GM19372 (cell line): ENCODE measurements at regions not wholly inside any gene's neighbourhood (a gene's known extent, or its start where the extent isn't known, plus 50 kb on each side); places are given as distances from the start of the nearest gene placed in this dataset.

ENCODE experiments used
- ATAC-seq: cut with Tn5 transposase; IDR thresholded peaks from one replicate; pipeline ENCODE4 v1.9.1; 2021; ENCODE audit warnings: mild to moderate bottlenecking, low read depth, moderate library complexity; ENCODE audit not compliant: unreplicated experiment

DNA sequence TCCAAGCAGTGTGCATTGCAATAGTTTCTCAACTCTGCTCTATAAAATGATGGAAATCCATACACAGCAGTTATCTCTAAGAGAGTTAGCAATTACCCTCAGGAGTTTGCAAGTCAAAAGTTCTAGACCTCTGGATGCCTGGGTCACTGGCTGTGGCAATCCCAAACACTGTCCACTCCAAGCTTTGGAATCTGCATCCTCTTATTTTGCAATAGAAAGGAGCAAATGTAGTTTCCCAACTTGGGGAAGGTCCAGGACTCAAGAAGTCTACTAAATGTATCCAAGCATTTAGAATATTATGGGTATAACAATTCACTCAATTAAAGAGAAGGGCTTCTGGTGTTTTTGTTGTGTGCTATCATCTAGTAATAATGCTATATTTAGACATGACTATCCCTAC, 131.3 kb upstream of the NRP1 start:
- ATAC-seq: no peak

DNA sequence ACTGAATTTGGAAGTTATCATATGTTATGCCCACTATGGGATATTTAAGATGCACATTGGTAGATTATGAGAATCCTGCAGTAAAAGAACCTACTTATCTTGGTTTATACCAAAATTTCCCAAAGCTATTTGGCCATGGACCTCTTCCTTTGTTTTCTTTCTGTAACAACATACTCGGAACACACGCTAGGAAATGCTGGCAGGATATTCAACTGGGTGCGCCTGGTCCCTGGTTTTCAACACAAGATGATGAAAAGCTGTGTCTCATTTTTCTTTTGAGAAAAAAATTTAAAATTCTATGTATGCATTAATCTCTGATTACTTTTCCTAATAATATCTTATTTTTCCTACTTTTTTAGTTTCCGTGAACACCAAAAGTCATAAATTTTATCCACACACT, 128.5 kb upstream of the NRP1 start:
- no peak for ATAC-seq

DNA sequence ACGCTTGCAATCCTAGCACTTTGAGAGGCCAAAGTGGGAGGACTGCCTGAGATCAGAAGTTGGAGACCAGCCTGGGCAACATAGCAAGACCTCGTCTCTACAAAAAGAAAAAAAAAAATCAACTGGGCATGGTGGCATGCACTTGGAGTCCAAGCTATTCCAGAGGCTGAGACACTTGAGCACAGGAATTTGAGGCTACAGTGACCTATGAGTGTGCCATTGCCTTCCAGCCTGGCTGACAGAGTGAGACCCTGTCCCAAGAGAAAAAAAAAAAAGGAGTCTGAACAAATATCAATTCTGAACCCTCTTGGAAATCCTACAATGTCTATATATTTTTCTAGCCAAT, 126.8 kb upstream of the NRP1 start:
- no peak for ATAC-seq

DNA sequence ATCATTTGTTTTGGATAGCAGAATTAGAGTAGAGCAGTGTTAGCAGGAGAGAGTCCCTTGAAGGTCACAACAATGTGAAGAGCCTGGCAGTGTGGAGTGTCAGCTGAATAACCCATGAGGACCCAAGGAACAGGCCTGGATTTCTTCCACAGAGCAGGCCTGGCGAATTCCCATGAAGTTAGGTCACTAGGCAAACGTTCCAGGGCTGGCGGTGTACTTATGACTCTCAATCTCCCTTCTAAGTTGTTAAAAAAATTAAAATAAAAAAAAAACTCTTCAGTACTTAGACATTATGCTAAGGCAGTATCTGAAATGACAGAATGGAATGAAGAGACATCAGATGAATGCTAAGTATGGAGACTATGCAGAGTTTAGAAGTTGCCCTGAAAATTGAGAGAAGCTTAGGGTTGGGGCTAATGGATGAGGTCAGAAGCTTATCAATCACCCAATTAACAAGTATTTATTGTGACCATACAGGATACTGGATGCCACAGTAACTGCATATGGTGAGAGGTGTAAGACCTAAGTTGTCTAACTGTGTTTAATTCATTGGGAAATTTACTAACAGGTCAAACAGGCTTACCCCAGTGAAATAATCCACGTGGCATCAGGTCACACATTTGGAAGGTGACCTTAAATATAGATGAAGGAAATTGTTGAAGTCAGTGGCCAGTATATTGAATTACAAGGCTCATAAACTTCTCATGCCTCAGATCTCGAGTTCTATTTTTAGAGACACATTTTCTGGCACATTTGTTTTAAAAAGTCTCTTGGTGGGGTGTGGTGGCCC, 126.2 kb upstream of the NRP1 start:
- no peak for ATAC-seq

DNA sequence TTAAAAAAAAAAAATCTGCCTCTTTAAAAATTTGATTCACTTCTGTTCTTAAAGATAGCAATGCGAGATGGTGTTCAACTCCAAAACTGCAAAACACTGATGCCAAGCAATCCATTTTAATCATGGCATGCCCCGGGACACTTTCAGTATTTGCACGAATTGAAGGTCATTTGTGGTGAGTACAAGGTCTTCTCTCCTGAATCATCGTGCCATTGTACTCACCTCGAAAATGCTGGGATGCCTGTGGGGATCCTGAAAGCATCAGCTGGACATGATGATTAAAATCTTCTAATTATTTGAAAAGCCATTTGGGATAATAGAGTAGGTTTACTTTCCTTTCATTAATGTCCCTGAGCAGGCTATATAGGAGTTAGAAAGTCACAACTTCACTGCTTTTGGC, 125.1 kb upstream of the NRP1 start:
- no peak for ATAC-seq

DNA sequence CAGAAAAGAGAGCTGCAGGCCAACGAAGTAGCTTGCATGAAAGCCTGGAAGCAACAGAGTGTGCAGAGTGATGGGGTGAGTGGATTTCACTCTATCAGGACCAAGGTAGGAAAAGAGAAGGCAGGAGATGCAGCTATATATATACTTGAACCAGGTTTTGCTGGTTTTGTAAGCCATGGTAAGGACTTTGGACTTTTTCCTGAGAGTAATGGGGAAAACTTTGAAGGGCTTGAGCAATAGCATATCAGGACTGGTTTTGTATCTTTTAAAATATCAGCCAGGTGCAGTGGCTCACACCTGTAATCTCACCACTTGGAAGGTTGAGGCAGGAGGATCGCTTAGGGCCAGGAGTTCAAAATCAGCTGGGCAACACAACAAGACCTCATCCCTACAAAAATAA, 120.6 kb upstream of the NRP1 start:
- no peak for ATAC-seq

DNA sequence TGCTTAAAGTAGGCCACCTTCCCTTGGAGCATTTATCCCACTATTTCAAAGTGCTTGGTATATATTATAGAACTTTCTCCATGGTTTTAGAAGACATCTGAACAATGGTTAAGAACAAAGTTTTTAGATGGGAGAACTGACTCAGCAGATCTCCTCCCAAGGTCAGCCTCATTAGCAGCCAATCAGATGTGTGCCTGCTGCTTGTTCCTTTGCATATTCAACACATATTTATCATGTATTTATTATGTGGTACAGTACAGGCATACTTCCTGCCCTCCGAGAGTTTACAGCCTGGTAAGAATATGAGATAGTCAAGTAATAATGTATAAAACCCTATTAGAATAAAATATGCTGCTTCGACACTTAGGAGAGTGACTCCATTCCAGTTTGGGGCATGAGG, 120.1 kb upstream of the NRP1 start:
- no peak for ATAC-seq

DNA sequence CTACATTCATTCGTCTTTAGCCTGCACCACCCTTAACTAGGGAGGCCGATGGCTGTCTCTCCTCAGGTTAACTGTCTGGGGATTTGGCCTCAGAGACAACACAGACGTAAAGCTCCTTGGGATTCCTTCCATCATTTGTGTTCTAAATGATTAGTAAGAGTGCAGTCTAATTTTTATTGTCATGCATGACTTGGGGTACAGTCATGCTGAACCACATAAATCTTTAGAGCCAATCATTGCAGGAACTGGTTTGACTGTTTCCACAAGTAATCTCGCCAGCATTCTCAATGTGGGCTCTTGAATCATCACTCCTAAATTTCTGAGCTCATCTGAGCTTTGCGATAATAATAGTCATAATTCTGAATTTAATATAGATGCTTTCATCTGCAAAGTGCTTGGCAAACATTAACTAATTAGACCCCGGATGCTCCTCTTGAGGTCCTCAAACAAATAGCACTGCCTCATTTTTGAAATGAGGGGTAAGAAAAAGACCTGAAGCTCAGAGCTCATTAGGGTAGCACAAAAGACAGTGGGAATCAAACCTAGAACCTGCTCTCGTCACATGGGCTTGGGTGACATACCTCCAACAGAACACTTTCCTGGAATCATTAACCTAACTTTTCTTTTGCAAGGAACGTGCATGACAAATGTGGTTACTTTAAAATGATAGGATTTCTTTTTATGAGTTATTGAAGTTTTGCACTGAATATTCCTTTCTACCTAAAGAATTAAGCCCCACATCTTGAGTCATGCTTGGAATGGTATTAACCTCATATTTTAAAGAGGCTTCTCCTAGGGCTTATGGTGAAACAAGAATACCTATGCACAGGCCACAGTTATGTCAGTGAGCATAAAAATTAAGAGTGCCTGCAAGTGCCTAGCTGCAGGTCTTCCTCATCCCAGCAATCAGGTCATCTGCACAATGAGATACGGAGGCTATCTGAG, 118.9 kb upstream of the NRP1 start:
- ATAC-seq: no peak

DNA sequence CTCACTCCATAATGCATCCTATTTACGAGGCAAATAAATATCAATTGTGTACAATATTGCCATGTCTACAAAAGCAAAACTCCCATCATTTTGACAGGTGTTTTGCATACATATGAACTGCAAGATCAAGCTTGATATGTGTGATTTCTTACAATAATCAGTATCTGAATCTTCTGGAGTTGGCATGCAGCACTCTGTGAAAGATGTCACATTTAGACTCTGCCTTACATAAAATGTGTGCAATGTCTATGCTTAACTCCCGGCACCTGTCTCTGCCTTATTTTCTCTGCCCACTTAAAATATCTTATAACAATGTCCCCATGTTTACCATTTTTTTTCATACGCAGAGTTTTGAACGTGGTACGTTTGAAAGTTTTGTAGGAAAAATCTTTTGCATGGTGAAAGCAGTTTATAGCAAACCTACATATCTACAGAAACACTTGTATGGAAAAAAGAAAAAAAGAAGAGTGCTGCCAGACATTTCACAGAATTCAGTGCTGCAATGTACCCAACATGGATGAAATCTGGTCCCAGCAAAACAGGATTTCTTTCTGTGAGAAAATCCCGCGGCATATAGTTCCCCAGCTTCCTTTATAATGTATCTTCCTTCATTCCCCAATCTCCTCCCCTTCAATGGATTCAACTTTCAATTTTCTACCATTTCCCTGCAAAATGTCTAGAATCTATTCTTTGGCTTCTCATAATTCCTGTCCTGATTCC, 114.1 kb upstream of the NRP1 start:
- ATAC-seq: no peak

DNA sequence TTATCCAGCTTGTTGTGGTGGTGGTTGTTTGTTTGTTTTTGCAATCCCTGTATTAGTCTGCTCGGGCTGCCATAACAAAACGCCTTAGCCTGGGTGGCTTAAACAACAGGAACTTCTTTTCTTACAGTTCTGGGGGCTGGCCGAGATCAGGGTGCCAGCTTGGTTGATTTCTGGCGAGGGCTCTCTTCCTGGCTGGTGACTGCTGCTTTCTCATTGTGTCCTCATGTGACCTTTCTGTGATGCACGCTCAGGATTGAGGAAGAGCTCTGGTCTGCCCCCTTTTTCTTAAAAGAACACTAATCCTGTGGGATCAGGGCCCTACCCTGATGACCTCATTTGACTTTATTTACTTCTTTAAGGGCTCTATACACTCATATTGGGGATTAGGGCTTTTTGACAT, 107.1 kb upstream of the NRP1 start:
- no peak for ATAC-seq

DNA sequence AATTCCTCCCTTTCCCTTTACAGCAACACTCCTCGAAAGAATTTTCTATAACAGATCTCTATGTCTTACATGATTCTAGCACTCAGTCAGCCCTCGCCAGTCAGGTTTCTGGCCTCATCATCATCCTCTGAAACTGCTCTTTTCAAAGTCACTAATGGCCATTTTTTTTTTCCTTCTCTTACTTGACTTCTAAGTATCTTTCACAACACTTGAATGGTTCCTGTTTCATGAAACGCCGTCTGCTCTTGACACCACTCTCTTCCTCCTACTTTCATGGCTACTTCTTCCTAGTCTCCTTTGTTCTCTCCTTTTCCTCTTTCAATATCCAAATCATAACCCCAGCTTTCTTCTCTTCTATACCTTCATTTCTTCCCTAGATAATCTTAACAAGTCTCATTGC, 100.5 kb upstream of the NRP1 start:
- ATAC-seq: no peak

DNA sequence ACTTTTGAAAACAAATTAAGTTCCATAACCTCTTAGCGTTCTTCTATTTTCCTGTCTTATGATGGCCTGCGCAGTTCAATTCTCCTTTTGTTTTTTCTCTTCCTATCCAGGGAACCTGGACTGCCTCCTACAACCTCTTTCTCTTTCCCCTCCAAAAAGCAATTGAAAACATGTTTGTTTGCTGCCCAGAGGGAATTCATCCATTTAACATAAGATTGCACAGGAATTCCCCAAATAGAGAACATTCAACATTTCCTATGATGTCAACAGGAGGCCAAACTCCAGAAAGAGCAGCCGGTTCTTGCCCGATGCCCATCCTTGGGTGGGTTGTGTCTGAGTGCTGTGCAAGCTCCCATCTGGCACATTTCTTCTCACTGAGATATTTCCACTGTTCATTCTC, 94.2 kb upstream of the NRP1 start:
- ATAC-seq: no peak

DNA sequence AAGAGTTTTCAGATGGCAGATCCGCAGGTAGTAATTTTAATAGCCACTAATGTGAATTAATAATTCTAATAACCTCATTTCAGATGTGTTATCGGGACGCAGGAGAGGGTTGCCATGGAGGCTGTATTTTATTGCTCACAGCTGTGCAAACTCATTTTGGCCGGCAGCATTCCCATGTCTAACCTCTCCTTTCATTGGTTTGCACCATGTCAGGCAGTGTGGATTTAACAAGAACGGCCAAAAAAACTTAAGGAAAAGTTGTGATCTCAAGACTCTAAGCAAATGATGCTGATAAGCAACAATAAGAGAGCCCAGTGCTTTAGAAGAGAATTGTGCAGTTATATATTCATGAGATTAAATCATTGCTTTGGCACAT, 88.7 kb upstream of the NRP1 start:
- ATAC-seq: no peak

DNA sequence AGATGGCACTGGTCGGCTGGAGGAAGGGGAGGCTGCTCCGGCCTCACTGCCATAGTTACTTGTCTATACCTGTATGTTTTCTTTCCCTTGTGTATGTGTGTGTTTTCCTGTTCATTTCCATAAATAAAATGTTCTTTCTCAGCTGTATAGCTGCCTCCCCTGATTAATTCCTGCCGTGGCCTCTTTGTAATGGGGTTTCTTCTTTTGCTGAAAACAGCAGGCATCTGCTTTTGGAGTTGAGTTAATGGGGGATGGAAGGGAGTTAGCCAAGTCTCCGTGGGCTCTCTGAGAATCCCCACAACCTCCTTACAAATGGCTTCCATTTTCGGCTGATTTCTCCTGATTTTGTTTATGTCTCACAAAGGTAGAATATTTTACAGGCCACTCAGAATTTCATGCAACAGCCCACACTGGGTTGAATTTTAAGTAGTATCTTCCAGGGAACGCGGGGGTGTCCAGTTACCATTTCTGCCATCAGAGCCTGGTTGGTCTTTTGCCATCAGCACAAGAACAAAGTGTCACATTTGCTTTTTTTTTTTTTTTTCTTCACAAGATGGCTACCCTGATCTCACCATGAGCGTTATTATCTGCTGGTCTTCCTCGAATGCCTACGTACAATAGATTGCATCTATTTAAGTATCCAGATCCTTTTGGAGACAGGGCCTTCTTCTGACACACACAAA, 88.1 kb upstream of the NRP1 start:
- no peak for ATAC-seq

DNA sequence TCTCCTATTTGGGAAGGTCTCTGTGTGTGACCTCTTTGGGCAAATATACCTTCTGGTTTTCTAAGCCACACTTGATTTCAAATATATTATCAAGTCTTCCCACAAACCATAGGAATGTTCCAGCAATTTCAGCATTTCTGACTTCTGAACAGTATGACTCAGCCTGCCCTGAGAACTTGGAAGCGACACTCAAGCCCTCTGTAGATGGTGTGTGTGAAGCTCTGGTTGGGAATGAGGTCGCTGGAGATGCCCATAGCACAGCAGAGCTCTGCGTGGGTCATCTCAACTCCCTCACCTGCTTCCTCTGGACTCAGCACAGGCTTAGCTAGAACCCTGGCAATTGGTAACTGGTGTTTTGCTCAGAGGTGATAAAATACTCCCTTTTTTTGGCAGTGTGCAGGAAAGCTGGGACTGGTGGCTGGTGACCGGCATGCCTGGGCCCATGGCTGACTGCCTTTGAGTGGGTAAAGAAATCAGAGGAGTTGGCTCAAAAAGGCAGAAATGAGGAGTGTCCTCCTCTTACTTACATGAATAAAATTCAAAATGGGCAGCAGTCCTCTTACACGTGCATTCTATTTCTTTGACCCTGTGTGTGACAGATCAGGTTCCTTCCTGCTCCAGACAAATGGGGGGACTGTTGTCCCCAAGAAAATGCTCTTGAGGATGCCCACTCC, 87.5 kb upstream of the NRP1 start:
- no peak for ATAC-seq

DNA sequence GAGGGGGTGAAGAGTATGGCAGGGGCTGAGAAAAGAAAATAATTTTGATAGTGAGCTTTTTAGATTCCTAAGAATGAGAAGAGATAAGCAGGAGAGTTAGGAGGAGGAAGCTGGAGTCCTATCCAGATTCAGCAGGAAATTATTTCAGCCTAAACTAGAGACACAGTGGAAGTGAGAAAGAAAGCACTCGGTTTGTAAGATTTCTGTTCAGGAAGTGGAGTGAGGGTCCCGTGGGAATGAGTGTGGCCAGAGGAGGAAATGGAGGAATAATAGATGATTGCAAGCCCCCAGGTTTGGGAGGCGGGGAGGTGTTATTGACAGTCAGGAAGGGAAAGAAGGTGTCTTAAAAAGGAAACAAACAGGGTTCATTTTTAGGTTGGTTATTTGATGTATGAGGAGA, 84.8 kb upstream of the NRP1 start:
- ATAC-seq: no peak

DNA sequence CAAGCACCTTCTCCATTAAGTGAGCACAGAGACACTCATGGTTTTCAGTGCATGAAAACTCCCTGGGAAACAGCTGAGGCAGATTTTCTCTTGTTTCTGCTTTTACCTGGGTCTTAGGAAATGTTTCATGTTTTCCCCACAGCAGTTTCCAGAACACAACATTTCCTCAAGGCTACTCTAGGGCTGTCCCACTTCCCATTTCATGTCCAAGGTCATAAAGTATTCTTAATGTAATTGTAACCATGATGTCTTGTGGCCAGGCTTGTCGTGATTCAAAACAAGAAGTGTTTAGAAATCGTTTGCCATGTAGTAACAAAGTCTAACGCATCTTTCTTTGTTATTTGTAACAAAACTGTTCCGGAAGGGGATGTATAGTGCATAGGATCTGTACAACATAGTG, 83.8 kb upstream of the NRP1 start:
- ATAC-seq: no peak

DNA sequence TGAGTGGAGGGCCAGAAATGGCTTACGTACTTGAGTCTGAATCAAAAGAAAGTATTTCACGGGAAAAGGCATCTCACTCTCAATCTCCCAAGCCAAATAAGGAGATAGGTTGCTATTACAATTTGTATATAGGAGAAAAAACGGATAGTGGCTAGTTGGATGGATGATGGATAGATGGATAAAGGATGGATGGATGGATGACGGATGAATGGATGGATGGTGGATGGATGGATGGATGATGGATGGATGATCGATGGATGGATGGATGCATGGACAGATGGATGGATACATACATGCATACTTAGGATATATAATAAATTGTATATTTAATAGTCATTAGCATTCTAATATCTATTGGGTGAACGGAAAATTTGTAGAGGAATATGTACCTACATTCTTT, 82.2 kb upstream of the NRP1 start:
- ATAC-seq: no peak

DNA sequence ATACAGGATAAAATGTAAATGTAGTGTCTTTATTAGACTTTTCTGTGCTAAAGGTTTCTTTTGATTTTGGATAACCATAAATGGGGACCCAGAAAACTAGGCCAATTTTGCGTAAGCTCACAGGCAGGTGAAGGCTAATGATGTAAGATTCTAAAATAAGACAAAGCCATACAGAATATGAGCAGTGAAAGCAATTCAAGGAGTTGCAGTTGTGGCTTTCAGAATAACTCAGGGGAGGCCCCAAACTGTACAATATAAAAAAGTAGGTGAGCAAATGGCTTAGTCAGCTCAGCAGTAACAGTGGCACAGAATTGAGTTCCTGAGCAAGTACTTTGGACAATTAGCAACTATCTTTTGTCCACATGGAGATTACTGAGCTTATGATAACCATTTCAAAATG, 81.7 kb upstream of the NRP1 start:
- ATAC-seq: no peak

DNA sequence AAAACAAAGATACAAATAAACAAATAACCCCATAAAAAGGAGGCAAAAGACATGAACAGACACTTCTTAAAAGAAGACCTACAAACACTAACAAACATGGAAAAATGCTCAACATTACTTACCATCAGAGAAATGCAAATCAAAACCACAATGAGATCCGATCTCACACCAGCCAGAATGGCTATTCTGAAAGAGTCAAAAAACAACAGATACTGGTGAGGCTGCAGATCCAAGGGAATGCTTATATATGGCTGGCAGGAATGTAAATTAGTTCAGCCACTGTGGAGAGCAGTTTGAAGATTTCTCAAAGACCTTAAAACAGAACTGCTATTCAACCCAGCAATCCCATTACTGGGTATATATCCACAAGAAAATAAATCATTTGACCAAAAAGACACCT, 80.4 kb upstream of the NRP1 start:
- ATAC-seq: no peak
